GM21737 (cell line): ENCODE measurements at regions not wholly inside any gene's neighbourhood (a gene's known extent, or its start where the extent isn't known, plus 50 kb on each side); places are given as distances from the start of the nearest gene placed in this dataset.
"Not testable (repeated sequence)": the region's sequence is repeated elsewhere in the genome, so short reads cannot be mapped to it uniquely, and the experiment has no call there.

Experiments
- ATAC-seq: cut with Tn5 transposase; IDR thresholded peaks from one replicate; pipeline ENCODE4 v1.9.1; 2021; ENCODE audit warnings: mild to moderate bottlenecking, moderate library complexity; ENCODE audit not compliant: unreplicated experiment

DNA sequence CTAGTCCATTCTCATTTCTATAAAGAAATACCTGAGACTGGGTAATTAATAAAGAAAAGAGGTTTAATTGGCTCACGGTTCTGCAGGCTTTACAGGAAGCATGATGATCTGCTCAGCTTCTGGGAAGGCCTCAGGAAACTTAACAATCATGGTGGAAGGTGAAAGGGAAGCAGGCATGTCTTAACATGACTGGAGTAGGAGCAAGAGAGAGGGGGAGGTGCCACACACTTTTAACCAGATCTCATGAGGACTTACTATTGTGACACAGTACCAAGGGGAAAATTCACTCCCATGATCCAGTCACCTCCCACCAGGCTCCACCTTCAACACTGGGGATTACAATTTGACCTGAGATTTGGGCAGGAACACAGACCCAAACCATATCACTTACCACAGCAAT lies 310.1 kb downstream of the SH3GL2 start:
- not testable (repeated sequence) for ATAC-seq

DNA sequence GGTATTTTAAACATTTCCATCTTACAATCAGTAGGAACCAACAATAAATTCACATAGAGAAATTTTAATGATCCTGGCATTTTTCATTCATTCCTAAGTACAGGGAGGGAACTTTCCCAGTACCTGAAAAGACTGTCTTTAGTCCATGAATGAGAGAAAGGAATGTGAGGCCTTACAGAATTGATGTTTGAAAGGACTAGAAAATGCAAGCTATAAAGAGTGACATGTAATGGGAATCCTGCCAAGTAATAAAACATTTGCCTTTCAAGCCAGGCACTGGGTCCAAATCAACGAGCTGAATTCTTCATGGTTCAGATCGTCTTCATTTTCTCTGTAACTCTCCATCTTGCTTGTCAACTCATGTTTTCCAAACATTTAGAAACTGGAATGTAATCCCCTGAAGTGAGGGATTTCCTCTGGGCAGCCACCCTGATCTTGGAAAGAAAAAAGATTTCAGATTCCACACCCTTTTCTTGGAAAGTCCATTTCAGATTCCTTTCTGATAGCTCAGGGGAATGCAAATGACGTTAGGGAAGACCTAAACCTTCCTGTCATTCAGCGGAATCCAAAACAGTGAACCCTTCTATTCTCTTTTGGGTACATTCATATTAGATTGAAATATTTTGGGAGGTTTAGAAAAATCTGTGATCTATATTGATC lies 315.8 kb downstream of the SH3GL2 start:
- ATAC-seq, result no peak

DNA sequence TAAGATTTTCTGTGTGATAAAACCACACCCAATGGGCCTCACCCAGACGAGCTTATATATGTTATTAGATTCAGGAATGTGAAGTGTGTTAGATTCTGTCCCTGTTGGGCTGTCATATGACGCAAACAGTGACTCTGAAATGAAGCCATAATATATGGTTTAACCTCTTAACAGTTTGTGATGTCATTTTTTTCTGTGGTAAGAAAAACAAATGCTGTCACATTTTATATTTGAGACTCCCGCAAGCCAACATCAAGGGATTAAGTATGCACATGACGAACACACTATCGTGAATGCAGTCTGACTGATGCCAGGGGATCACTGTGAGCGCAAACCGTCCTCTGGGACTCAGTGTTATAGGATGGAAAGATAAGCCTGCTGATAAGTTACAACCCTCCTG lies 321.7 kb downstream of the SH3GL2 start:
- no peak for ATAC-seq

DNA sequence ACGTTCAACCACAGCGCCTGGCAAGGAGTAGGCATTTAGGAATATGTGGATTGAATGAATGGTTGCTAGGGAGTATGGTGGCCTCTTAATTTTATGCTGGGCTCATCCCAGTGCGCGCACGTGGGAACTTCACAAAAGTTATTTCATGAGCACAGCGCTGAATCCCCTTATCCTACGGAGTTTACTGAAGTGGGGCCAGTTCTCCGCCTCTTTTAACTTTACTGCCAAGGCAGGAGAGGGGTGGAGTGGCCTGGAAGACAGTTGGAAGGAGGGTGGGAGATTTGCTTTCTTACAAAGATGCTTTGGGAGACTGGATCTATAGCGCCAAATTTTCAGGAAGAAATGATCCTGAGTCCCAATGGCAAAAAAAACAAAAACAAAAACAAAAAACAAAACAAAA lies 326.5 kb downstream of the SH3GL2 start:
- no peak for ATAC-seq

DNA sequence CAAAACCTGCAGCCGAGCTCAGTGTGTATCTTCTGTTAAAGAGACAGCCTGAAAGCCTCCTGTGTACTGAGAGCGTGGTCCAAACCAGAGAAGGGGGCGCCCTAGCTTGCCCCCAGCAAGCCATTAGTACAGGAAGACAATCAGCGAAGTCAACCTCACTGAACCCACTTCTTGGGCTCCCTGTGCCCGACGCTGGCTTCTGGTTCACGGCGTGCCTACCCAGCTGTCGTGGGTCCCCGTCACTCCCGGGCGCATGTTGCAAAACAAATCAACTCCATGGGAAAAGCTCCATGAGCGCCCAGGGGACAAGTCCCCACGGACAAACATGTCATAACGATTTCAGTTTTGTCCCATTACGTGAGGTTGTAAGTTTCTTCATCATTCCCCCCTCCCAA lies 326.9 kb downstream of the SH3GL2 start:
- ATAC-seq, result no peak

DNA sequence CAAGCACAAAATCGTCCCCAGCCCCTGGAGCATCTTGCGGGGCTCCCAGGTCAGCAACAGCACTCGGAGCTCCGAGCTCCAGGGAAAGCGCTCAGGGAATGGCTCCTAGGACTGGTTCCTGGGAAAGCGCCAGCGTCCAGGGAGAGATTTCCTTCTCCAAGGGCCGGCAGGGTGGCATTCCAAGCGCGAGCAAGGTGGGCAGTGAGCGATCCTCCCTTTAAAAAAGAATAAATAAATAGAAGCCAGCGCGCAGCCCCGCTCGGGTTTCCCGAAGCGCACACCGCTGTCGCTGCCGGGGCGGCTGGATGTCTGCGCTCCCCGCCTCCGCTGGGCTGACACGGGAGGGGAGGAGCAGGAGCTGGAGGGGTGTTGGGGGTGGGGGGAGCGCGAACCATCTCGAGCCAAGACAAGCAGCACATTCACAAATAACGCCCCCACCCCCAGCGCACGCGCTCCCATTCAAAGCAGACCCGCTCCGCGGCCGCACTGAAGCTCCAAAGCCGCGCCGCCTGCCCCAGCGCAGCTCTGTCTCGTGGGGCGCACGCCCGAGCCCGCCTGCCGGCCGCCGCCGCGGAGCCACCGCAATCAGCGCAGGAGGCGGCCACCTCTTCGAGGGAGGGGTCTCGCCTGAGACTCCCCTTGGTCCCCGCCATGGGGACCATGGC lies 327.4 kb downstream of the SH3GL2 start:
- ATAC-seq, result no peak

DNA sequence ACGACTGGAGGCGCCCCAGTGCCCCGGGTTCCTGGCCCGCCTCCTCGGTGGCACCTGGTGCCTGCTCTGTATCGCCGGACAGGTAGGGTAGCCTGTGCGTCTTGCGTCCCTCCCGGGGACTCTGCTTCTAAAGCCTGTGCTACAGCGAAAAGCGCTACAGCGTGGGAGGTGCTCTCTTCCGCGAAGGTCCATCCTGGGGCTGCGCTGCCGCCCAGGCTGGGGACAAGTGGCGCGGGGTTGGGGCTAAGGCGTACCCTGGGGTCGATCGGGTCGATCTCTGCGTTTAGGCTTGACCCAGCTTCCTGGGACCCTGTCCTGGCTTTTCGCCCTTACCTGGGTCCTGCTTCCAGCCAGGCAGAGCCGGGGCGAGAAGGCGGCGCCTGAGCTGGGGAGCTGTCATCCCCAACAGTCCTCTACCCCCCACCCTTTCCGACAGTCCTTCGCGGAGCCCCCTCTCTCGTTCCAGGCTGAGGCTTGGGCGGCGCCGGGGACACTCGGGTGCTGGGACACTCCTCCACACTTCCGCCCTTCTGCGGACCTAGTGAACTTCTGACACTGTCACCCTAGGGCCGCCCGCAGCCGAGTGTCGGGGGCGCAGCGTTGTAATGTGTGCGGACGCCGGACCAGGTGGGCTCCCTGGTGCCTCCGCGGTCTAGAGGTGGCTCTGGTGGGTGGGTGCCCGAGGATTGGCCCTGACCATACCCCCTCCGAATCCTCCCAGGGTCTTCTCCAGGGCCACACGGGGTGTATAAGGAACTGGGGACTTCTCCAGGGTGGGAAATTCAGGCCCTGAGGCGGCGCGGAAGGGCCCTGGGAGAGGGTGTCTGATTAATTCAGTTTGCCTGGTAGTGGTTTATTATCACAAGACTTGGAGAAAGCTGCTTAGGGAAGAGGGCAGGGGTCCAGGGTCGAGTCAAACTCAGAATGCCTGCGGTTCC lies 328.2 kb downstream of the SH3GL2 start:
- no peak for ATAC-seq

- ATAC-seq, result no peak
Measured at GRCh38 chr9:17907779-17908508, 329.1 kb downstream of the SH3GL2 start.

DNA sequence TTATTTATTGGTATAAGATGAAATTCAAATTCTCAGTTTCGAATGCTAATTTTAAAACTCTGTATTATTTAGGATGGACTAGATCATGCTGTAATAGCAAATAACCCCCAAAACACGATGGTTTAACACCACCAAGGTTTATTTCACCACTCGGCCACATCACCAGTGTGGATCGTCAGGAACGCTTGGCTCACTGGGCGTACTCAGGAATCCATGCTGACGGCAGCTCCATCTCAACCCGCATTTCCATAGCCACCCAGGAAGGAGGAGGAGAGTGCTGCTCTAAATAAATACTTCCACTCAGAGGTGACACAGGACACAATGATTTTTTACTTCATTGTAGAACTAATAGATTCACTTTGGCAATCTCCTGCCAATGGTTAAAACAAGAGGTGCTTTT lies 347.4 kb downstream of the SH3GL2 start:
- no peak for ATAC-seq

DNA sequence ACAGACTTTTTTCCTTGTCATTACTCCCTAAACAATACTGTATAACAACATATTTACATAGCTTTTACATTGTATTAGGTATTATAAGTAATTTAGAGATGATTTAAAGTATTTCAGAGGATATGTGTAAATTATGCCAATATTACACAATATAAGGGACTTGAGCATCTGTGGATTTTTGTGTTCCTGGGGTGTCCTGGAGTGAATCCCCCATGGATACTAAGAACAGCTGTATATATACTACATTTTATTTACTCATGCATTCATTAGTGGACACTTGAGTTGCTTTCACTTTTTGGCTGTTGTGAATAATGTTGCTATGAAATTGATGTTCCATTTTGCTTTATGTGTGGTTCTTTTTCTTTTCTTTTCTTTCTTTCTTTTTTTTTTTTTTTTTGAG lies 348.8 kb downstream of the SH3GL2 start:
- no peak for ATAC-seq

GRCh38 chr9:17928228-17928627 lies 349.4 kb downstream of the SH3GL2 start:
- ATAC-seq, result no peak

- no peak for ATAC-seq
Measured at GRCh38 chr9:17928768-17929167, 349.9 kb downstream of the SH3GL2 start.

GRCh38 chr9:17929506-17929905 lies 350.6 kb downstream of the SH3GL2 start:
- ATAC-seq, result no peak

GRCh38 chr9:17930071-17930470 lies 351.2 kb downstream of the SH3GL2 start:
- no peak for ATAC-seq

DNA sequence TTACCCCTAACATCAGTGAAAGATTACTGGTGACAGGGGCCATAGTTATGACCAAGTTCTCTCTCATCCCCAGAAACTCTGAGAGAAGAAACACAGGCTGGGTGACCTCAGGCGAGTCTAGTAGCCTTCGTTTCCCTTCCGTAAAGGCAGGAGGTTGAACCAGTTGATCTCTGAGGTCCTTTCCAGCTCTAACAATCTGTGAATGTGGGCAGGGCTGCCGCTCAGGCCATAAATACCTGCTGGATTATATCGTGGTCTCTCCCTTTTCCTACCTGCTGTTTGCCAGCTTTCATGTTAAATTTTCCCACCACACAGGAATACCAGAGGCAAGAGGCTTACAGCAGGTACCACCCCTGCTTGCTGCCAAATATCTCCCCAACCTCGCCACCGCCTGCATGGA lies 357.5 kb downstream of the SH3GL2 start:
- ATAC-seq, result no peak

- ATAC-seq, result no peak
Measured at GRCh38 chr9:17938035-17938655, 359.3 kb downstream of the SH3GL2 start.

- ATAC-seq, result no peak
Measured at GRCh38 chr9:17942498-17942897, 363.6 kb downstream of the SH3GL2 start.

GRCh38 chr9:17955409-17955808 lies 376.5 kb downstream of the SH3GL2 start:
- no peak for ATAC-seq

DNA sequence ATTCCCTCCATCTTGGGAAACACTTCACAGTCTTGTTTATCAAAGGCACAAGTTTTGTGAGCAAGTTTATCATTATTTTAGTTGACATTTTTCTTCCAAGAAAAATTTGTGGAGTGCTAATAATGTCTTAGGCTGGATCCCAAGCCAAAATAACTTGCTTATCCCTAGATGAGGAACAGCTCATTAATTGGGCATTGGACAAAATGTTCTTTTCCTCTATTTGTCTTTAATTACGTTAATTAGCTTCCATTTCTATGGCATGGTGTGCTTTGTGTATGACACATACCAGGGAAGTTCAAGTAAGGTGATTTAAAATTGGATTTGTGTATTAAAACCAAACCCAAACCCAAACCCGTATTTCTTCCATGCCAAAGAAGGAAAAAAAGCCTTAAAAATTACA lies 379.5 kb downstream of the SH3GL2 start:
- ATAC-seq, result no peak

DNA sequence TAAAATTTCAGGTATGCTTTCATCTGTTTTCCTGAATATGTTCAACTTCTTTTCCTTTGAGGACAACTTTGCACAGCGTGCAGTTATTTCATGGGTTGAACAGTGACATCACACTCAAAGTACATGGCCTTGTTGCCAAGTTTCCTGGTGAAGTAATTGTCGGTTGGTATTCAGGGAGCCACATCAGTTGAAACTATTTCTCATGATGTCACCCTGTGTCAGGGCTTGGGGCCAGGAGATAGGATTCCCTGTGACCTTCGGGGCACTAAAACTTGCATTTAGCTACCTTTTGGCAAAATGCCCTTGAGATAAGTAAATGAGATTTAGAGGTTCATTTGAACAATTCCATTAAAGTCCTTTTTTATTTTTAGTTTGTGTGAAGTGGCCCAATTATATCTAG lies 383.9 kb downstream of the SH3GL2 start:
- no peak for ATAC-seq

DNA sequence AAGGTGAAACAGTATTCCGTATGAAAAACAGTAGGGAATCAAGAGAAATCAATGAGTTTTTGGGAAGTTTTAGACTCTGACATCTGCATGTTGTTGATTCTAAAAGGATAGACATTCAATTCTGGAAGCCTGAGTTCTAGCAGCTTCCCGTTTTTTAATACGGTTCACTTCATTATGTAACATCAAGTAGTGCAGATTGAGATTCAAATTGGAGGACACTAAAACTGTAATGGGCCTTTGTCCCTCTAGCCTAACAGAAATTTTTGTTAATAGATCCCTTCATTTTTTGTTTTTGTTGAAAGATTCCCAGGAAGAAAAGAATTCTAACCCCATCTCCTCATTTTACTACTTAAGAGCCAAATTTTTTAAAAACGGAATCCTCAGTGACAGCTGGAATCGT lies 384.6 kb downstream of the SH3GL2 start:
- no peak for ATAC-seq
